ENCODE measurements at regions not wholly inside any gene's neighbourhood (a gene's known extent, or its start where the extent isn't known, plus 50 kb on each side); places are given as distances from the start of the nearest gene placed in this dataset.

- H3K27me3 ChIP-seq (ENCODE audit: control insufficient read depth, insufficient read depth, low read length), result no peaks in the 10 kb centered on the region
Measured at GRCh38 chr12:89857652-89858274, 149.1 kb upstream of the ATP2B1 start.

GRCh38 chr12:89856431-89856830, 147.8 kb upstream of the ATP2B1 start:
- no peak overlapping the region for H2AFZ ChIP-seq (ENCODE audit: low read length)
- peak; percentile 50 to 87 for DNase-seq (ENCODE audit: low read depth in 2 of 2)
- no peaks in the 10 kb centered on the region for H3K36me3 ChIP-seq (ENCODE audit: control insufficient read depth, insufficient read depth, low read length)
- H3K4me2 ChIP-seq (ENCODE audit: extremely low read depth, insufficient read depth, low read length), result no peak overlapping the region
- no peaks in the 10 kb centered on the region for H3K27me3 ChIP-seq (ENCODE audit: control insufficient read depth, insufficient read depth, low read length)
- no peaks in the 10 kb centered on the region for H3K79me2 ChIP-seq (ENCODE audit: control insufficient read depth, insufficient read depth, low read length)
- no peaks in the 10 kb centered on the region for H4K20me1 ChIP-seq (ENCODE audit: control insufficient read depth, extremely low read depth, insufficient read depth, low read length)
- H3K27ac ChIP-seq (ENCODE audit: insufficient read depth, low read length), result no peak overlapping the region
- no peaks in the 10 kb centered on the region for H3K4me1 ChIP-seq (ENCODE audit: control insufficient read depth, extremely low read depth, insufficient read depth, low read length)
- TF ChIP-seq, protein P1, sequence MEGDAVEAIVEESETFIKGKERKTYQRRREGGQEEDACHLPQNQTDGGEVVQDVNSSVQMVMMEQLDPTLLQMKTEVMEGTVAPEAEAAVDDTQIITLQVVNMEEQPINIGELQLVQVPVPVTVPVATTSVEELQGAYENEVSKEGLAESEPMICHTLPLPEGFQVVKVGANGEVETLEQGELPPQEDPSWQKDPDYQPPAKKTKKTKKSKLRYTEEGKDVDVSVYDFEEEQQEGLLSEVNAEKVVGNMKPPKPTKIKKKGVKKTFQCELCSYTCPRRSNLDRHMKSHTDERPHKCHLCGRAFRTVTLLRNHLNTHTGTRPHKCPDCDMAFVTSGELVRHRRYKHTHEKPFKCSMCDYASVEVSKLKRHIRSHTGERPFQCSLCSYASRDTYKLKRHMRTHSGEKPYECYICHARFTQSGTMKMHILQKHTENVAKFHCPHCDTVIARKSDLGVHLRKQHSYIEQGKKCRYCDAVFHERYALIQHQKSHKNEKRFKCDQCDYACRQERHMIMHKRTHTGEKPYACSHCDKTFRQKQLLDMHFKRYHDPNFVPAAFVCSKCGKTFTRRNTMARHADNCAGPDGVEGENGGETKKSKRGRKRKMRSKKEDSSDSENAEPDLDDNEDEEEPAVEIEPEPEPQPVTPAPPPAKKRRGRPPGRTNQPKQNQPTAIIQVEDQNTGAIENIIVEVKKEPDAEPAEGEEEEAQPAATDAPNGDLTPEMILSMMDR (conservative IDR thresholded peaks at IDR 0.05 in 1 of 2, IDR thresholded peaks at IDR 0.05 in 1 of 2; ENCODE audit: low read depth in 1 of 2, low read length in 2 of 2), result no peak
- no peak for TF ChIP-seq EZH2 (IDR thresholded peaks at IDR 0.05; ENCODE audit: low read length, missing control alignments)
- no peak overlapping the region for H3K4me3 ChIP-seq (replicated peaks in 1 of 4; ENCODE audit: control extremely low read depth in 1 of 4, insufficient read depth in 1 of 4, low read depth in 3 of 4, low read length in 4 of 4)
- H3K9ac ChIP-seq (ENCODE audit: insufficient read depth, low read length), result no peak overlapping the region
- no peaks in the 10 kb centered on the region for H3K9me3 ChIP-seq (ENCODE audit: control insufficient read depth, insufficient read depth, low read depth, low read length)

More at GRCh38 chr12:89857652-89858274, 149.1 kb upstream of the ATP2B1 start:
- H2AFZ ChIP-seq (ENCODE audit: low read length), result no peak overlapping the region
- no peak overlapping the region for H3K9ac ChIP-seq (ENCODE audit: insufficient read depth, low read length)
- no peak overlapping the region for H3K27ac ChIP-seq (ENCODE audit: insufficient read depth, low read length)
- no peaks in the 10 kb centered on the region for H3K79me2 ChIP-seq (ENCODE audit: control insufficient read depth, insufficient read depth, low read length)
- no peaks in the 10 kb centered on the region for H3K36me3 ChIP-seq (ENCODE audit: control insufficient read depth, insufficient read depth, low read length)
- no peak for DNase-seq (ENCODE audit: low read depth in 2 of 2)
- no peak overlapping the region for H3K4me2 ChIP-seq (ENCODE audit: extremely low read depth, insufficient read depth, low read length)
- TF ChIP-seq, protein P1 (conservative IDR thresholded peaks at IDR 0.05 in 1 of 2, IDR thresholded peaks at IDR 0.05 in 1 of 2; ENCODE audit: low read depth in 1 of 2, low read length in 2 of 2), result no peak
- no peak for TF ChIP-seq EZH2 (IDR thresholded peaks at IDR 0.05; ENCODE audit: low read length, missing control alignments)
- no peaks in the 10 kb centered on the region for H3K9me3 ChIP-seq (ENCODE audit: control insufficient read depth, insufficient read depth, low read depth, low read length)
- no peaks in the 10 kb centered on the region for H3K4me1 ChIP-seq (ENCODE audit: control insufficient read depth, extremely low read depth, insufficient read depth, low read length)
- H4K20me1 ChIP-seq (ENCODE audit: control insufficient read depth, extremely low read depth, insufficient read depth, low read length), result no peaks in the 10 kb centered on the region
- no peak overlapping the region for H3K4me3 ChIP-seq (replicated peaks in 1 of 4; ENCODE audit: control extremely low read depth in 1 of 4, insufficient read depth in 1 of 4, low read depth in 3 of 4, low read length in 4 of 4)

- no peaks in the 10 kb centered on the region for H3K79me2 ChIP-seq (ENCODE audit: control insufficient read depth, insufficient read depth, low read length)
- no peak overlapping the region for H3K27ac ChIP-seq (ENCODE audit: insufficient read depth, low read length)
- no peak for TF ChIP-seq EZH2 (IDR thresholded peaks at IDR 0.05; ENCODE audit: low read length, missing control alignments)
- TF ChIP-seq, protein P1 (conservative IDR thresholded peaks at IDR 0.05 in 1 of 2, IDR thresholded peaks at IDR 0.05 in 1 of 2; ENCODE audit: low read depth in 1 of 2, low read length in 2 of 2), result no peak
- H3K9ac ChIP-seq (ENCODE audit: insufficient read depth, low read length), result no peak overlapping the region
- no peak overlapping the region for H3K4me3 ChIP-seq (replicated peaks in 1 of 4; ENCODE audit: control extremely low read depth in 1 of 4, insufficient read depth in 1 of 4, low read depth in 3 of 4, low read length in 4 of 4)
- H3K4me1 ChIP-seq (ENCODE audit: control insufficient read depth, extremely low read depth, insufficient read depth, low read length), result no peaks in the 10 kb centered on the region
- no peaks in the 10 kb centered on the region for H3K9me3 ChIP-seq (ENCODE audit: control insufficient read depth, insufficient read depth, low read depth, low read length)
- no peaks in the 10 kb centered on the region for H4K20me1 ChIP-seq (ENCODE audit: control insufficient read depth, extremely low read depth, insufficient read depth, low read length)
- no peaks in the 10 kb centered on the region for H3K36me3 ChIP-seq (ENCODE audit: control insufficient read depth, insufficient read depth, low read length)
- peak in 1 of 2 donors; percentile 6 for DNase-seq (ENCODE audit: low read depth in 2 of 2)
- no peak overlapping the region for H2AFZ ChIP-seq (ENCODE audit: low read length)
- H3K4me2 ChIP-seq (ENCODE audit: extremely low read depth, insufficient read depth, low read length), result peak overlapping the region; percentile 9
- no peaks in the 10 kb centered on the region for H3K27me3 ChIP-seq (ENCODE audit: control insufficient read depth, insufficient read depth, low read length)
Measured at GRCh38 chr12:89848732-89849131, 140.1 kb upstream of the ATP2B1 start.
